Loucy (cell line): ENCODE measurements at regions not wholly inside any gene's neighbourhood (a gene's known extent, or its start where the extent isn't known, plus 50 kb on each side); places are given as distances from the start of the nearest gene placed in this dataset.

Experiments used
- H2AFZ ChIP-seq: fragments of 200-600 bp; sonication (generic); 2 replicates; pipeline ENCODE4 v1.6.0; 2016; ENCODE audit warnings: antibody characterized with exemption, mild to moderate bottlenecking, low read length, moderate library complexity
- H3F3A ChIP-seq: fragments of 200-600 bp; 2 replicates; pipeline ENCODE4 v1.6.0; 2016; ENCODE audit warnings: antibody characterized with exemption, low read depth, mild to moderate bottlenecking
- H3K27me3 ChIP-seq: fragments of 200-600 bp; sonication (generic); 2 replicates; pipeline ENCODE4 v1.6.1; 2014; ENCODE audit warnings: low read length, mild to moderate bottlenecking; ENCODE audit not compliant: insufficient read depth, poor library complexity, severe bottlenecking
- H3K36me3 ChIP-seq: fragments of 200-600 bp; sonication (generic); 2 replicates; pipeline ENCODE4 v1.6.1; 2016; ENCODE audit warnings: low read length; ENCODE audit not compliant: insufficient read depth
- H3K4me1 ChIP-seq: fragments of 200-600 bp; sonication (generic); 2 replicates; pipeline ENCODE4 v1.5.1; 2014; ENCODE audit warnings: low read length, mild to moderate bottlenecking; ENCODE audit not compliant: insufficient read depth, poor library complexity, severe bottlenecking
- H3K4me2 ChIP-seq: fragments of 200-600 bp; sonication (generic); 2 replicates; pipeline ENCODE4 v1.6.0; 2014; ENCODE audit warnings: antibody characterized with exemption, low read length, low read depth, mild to moderate bottlenecking; ENCODE audit not compliant: poor library complexity, severe bottlenecking
- H3K4me3 ChIP-seq: fragments of 200-600 bp; sonication (generic); 2 replicates; pipeline ENCODE4 v1.5.1; 2014; ENCODE audit warnings: low read length, mild to moderate bottlenecking, mixed read lengths; ENCODE audit not compliant: poor library complexity, severe bottlenecking
- H3K79me2 ChIP-seq: fragments of 200-600 bp; sonication (generic); 2 replicates; pipeline ENCODE4 v1.6.1; 2014; ENCODE audit warnings: low read length; ENCODE audit not compliant: insufficient read depth
- H3K9ac ChIP-seq: fragments of 200-600 bp; sonication (generic); 2 replicates; pipeline ENCODE4 v1.6.0; 2014; ENCODE audit warnings: mild to moderate bottlenecking, low read depth, low read length, moderate library complexity; ENCODE audit not compliant: poor library complexity, severe bottlenecking
- H3K9me2 ChIP-seq: fragments of 200-600 bp; sonication (generic); replicated peaks from 2 replicates; pipeline ENCODE4 v1.6.1; 2016; ENCODE audit warnings: low read depth, low read length, mixed read lengths
- H3K9me3 ChIP-seq: fragments of 200-600 bp; sonication (generic); 2 replicates; pipeline ENCODE4 v1.6.1; 2014; ENCODE audit warnings: mild to moderate bottlenecking, antibody characterized with exemption, low read length, low read depth; ENCODE audit not compliant: insufficient read depth
- H4K20me1 ChIP-seq: fragments of 200-600 bp; sonication (generic); 2 replicates; pipeline ENCODE4 v1.6.0; 2014; ENCODE audit warnings: antibody characterized with exemption, low read length, mild to moderate bottlenecking; ENCODE audit not compliant: insufficient read depth, poor library complexity, severe bottlenecking
- CTCF ChIP-seq: fragments of 200-600 bp; sonication (generic); conservative IDR thresholded peaks from 2 replicates; pipeline ENCODE4 v1.5.1; 2014; ENCODE audit warnings: mild to moderate bottlenecking, antibody characterized with exemption, low read length
- EZH2phosphoT487 ChIP-seq: fragments of 200-600 bp; IDR thresholded peaks from 2 replicates; pipeline ENCODE4 v1.6.1; 2018; ENCODE audit warnings: antibody characterized with exemption, mild to moderate bottlenecking, moderate library complexity, borderline replicate concordance

- H3K27me3 ChIP-seq, result no peaks in the 10 kb centered on the region
- no peaks in the 10 kb centered on the region for H3K79me2 ChIP-seq
- H3K9ac ChIP-seq, result no peak overlapping the region
- no peak overlapping the region for H3K4me3 ChIP-seq
- no peaks in the 10 kb centered on the region for H3K4me1 ChIP-seq
- no peak for TF ChIP-seq CTCF
- no peak for TF ChIP-seq EZH2phosphoT487
- H2AFZ ChIP-seq, result no peak overlapping the region
- H3K4me2 ChIP-seq, result no peak overlapping the region
- H4K20me1 ChIP-seq, result no peaks in the 10 kb centered on the region
- H3F3A ChIP-seq, result no peaks in the 10 kb centered on the region
- H3K36me3 ChIP-seq, result no peaks in the 10 kb centered on the region
- no peaks in the 10 kb centered on the region for H3K9me2 ChIP-seq
- H3K9me3 ChIP-seq, result no peaks in the 10 kb centered on the region
These were observed 124.6 kb downstream of the NOC3L start for GRCh38 chr10:94238006-94238617.

DNA sequence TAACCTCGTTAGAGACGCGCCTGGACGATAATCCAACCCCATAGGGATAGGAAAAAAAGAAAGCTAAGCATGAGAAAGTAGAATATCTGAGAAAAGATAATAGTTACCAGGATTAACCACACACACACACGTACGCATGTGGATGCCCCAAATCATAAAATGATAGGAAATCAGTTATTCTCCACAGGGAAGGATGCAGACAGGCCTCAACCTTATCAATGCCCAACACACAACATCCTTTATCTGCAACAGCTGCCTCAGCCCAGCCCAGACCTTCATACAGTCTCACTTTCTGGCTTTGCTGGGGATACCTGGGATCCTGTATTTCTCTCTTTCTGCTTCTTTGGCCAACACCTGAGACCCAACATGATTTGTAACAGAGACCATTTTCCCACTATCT lies 123.0 kb downstream of the NOC3L start:
- no peak overlapping the region for H3K9ac ChIP-seq
- H3K9me3 ChIP-seq, result no peaks in the 10 kb centered on the region
- H3K36me3 ChIP-seq, result no peaks in the 10 kb centered on the region
- H3K4me2 ChIP-seq, result no peak overlapping the region
- no peaks in the 10 kb centered on the region for H3F3A ChIP-seq
- H4K20me1 ChIP-seq, result no peaks in the 10 kb centered on the region
- H3K4me1 ChIP-seq, result no peaks in the 10 kb centered on the region
- TF ChIP-seq EZH2phosphoT487, result no peak
- TF ChIP-seq CTCF, result no peak
- H2AFZ ChIP-seq, result no peak overlapping the region
- H3K27me3 ChIP-seq, result no peaks in the 10 kb centered on the region
- no peaks in the 10 kb centered on the region for H3K9me2 ChIP-seq
- H3K79me2 ChIP-seq, result no peaks in the 10 kb centered on the region
- H3K4me3 ChIP-seq, result no peak overlapping the region

DNA sequence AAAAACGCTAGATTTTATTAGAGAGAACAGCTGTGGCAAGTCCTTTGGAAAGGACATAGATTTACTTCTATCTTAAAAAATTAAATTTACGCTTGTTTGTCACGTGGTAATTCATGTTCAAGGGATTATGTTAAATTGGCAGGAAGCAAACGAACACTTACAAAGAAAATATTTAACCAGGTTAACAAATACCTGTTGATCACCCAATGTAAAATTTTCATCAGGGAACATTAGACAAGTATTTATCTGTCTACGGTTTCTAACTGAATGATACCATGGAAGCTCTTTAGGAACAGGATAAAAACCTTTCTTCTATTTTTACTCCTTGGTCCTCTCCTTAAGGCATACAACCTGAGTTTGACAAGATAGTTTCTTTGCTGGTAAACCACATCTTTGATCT lies 122.2 kb downstream of the NOC3L start:
- no peak overlapping the region for H3K4me3 ChIP-seq
- no peaks in the 10 kb centered on the region for H3K36me3 ChIP-seq
- H3K9me2 ChIP-seq, result no peaks in the 10 kb centered on the region
- H2AFZ ChIP-seq, result no peak overlapping the region
- no peak overlapping the region for H3K9ac ChIP-seq
- H3K4me1 ChIP-seq, result no peaks in the 10 kb centered on the region
- no peaks in the 10 kb centered on the region for H4K20me1 ChIP-seq
- H3K4me2 ChIP-seq, result no peak overlapping the region
- H3F3A ChIP-seq, result no peaks in the 10 kb centered on the region
- H3K9me3 ChIP-seq, result no peaks in the 10 kb centered on the region
- TF ChIP-seq CTCF (no peak), EZH2phosphoT487 (no peak)
- no peaks in the 10 kb centered on the region for H3K27me3 ChIP-seq
- no peaks in the 10 kb centered on the region for H3K79me2 ChIP-seq
